Right lung (tissue), 2 donors: ENCODE measurements at regions not wholly inside any gene's neighbourhood (a gene's known extent, or its start where the extent isn't known, plus 50 kb on each side); places are given as distances from the start of the nearest gene placed in this dataset.
"Not testable (repeated sequence)": the region's sequence is repeated elsewhere in the genome, so short reads cannot be mapped to it uniquely, and the experiment has no call there.

ENCODE experiments used
- DNase-seq, 2 donors: peaks; one replicate each; pipeline ENCODE4 v3.0.0-alpha.2; 2013

GRCh38 chr13:90448466-90449037 lies 898.9 kb upstream of the MIR17HG start:
- no peak for DNase-seq

- no peak for DNase-seq
Measured at GRCh38 chr13:90453342-90453741, 894.1 kb upstream of the MIR17HG start.

- no peak for DNase-seq
Measured at GRCh38 chr13:90454002-90454636, 893.4 kb upstream of the MIR17HG start.

GRCh38 chr13:90455067-90455466 lies 892.4 kb upstream of the MIR17HG start:
- DNase-seq: no peak

- no peak for DNase-seq
Measured at GRCh38 chr13:90455823-90456222, 891.7 kb upstream of the MIR17HG start.

GRCh38 chr13:90461398-90461797 lies 886.1 kb upstream of the MIR17HG start:
- no peak for DNase-seq

GRCh38 chr13:90477216-90477615 lies 870.3 kb upstream of the MIR17HG start:
- DNase-seq: no peak

GRCh38 chr13:90483906-90484305 lies 863.6 kb upstream of the MIR17HG start:
- no peak for DNase-seq

- DNase-seq: no peak
Measured at GRCh38 chr13:90485436-90485835, 862.1 kb upstream of the MIR17HG start.

- no peak for DNase-seq
Measured at GRCh38 chr13:90492872-90493271, 854.6 kb upstream of the MIR17HG start.

GRCh38 chr13:90493667-90494066 lies 853.8 kb upstream of the MIR17HG start:
- DNase-seq: no peak

- not testable (repeated sequence) for DNase-seq
Measured at GRCh38 chr13:90494849-90495248, 852.6 kb upstream of the MIR17HG start.

- no peak for DNase-seq
Measured at GRCh38 chr13:90498096-90498495, 849.4 kb upstream of the MIR17HG start.

GRCh38 chr13:90498816-90499215 lies 848.7 kb upstream of the MIR17HG start:
- no peak for DNase-seq

- DNase-seq: no peak
Measured at GRCh38 chr13:90500569-90500968, 846.9 kb upstream of the MIR17HG start.

- DNase-seq: no peak
Measured at GRCh38 chr13:90502153-90502552, 845.3 kb upstream of the MIR17HG start.

GRCh38 chr13:90502762-90503161 lies 844.7 kb upstream of the MIR17HG start:
- no peak for DNase-seq

GRCh38 chr13:90510319-90510718 lies 837.2 kb upstream of the MIR17HG start:
- DNase-seq: no peak

GRCh38 chr13:90511903-90512302 lies 835.6 kb upstream of the MIR17HG start:
- no peak for DNase-seq

- not testable (repeated sequence) for DNase-seq
Measured at GRCh38 chr13:90514712-90515111, 832.8 kb upstream of the MIR17HG start.

- peak; percentile 8 to 12 for DNase-seq
Measured at GRCh38 chr13:90518417-90518816, 829.1 kb upstream of the MIR17HG start.

- DNase-seq: no peak
Measured at GRCh38 chr13:90519157-90519556, 828.3 kb upstream of the MIR17HG start.

GRCh38 chr13:90526711-90527110 lies 820.8 kb upstream of the MIR17HG start:
- no peak for DNase-seq

GRCh38 chr13:90531744-90532143 lies 815.7 kb upstream of the MIR17HG start:
- DNase-seq: no peak
